ENCODE measurements at regions not wholly inside any gene's neighbourhood (a gene's known extent, or its start where the extent isn't known, plus 50 kb on each side); places are given as distances from the start of the nearest gene placed in this dataset.

DNA sequence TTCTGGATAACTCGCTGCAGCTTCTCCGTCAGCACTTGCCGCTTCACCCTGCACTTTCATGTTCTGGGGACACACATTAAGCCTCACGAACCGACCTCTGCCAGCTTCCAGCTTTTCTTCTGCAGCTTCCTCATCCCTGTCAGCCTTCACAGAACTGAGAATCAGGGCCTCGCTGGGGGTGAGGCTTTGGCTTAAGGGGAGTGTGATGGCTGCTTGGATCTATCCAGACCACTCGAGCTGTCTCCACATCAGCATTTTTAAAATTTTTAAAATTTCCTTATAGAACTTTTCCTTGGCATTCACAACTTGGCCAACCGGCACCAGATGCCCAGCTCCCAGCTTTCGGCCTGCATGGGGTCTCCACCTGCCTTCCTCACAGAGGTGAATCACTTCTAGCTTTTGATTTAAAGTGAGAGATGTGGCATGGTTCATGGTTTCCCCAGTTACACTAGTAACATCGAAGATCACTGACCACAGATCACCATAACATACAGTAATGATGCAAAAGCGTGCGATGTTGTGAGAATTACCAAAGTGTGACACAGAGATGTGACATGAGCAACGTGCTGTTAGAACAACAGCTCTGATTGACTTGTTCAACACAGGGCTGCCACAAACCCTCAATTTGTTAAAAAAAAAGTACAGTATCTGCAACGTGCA, 139.1 kb upstream of the C14orf180 start:
- Histone ChIP-seq H3K27me3 (ENCODE audit: control insufficient read depth, insufficient read depth, low read length) (no peaks in the 10 kb centered on the region), H2AFZ (ENCODE audit: low read length) (no peak overlapping the region), H4K20me1 (ENCODE audit: control insufficient read depth, extremely low read depth, insufficient read depth, low read length) (no peaks in the 10 kb centered on the region), H3K4me3 (replicated peaks in 1 of 4; ENCODE audit: control extremely low read depth in 1 of 4, insufficient read depth in 1 of 4, low read depth in 3 of 4, low read length in 4 of 4) (no peak overlapping the region), H3K9ac (ENCODE audit: insufficient read depth, low read length) (no peak overlapping the region), H3K79me2 (ENCODE audit: control insufficient read depth, insufficient read depth, low read length) (no peaks in the 10 kb centered on the region), H3K9me3 (ENCODE audit: control insufficient read depth, insufficient read depth, low read depth, low read length) (no peaks in the 10 kb centered on the region), H3K4me2 (ENCODE audit: extremely low read depth, insufficient read depth, low read length) (no peak overlapping the region), H3K4me1 (ENCODE audit: control insufficient read depth, extremely low read depth, insufficient read depth, low read length) (no peaks in the 10 kb centered on the region), H3K27ac (ENCODE audit: insufficient read depth, low read length) (no peak overlapping the region), H3K36me3 (ENCODE audit: control insufficient read depth, insufficient read depth, low read length) (no peaks in the 10 kb centered on the region)
- no peak for DNase-seq (ENCODE audit: low read depth in 2 of 2)
- TF ChIP-seq, protein P1, sequence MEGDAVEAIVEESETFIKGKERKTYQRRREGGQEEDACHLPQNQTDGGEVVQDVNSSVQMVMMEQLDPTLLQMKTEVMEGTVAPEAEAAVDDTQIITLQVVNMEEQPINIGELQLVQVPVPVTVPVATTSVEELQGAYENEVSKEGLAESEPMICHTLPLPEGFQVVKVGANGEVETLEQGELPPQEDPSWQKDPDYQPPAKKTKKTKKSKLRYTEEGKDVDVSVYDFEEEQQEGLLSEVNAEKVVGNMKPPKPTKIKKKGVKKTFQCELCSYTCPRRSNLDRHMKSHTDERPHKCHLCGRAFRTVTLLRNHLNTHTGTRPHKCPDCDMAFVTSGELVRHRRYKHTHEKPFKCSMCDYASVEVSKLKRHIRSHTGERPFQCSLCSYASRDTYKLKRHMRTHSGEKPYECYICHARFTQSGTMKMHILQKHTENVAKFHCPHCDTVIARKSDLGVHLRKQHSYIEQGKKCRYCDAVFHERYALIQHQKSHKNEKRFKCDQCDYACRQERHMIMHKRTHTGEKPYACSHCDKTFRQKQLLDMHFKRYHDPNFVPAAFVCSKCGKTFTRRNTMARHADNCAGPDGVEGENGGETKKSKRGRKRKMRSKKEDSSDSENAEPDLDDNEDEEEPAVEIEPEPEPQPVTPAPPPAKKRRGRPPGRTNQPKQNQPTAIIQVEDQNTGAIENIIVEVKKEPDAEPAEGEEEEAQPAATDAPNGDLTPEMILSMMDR (conservative IDR thresholded peaks at IDR 0.05 in 1 of 2, IDR thresholded peaks at IDR 0.05 in 1 of 2; ENCODE audit: low read depth in 1 of 2, low read length in 2 of 2), result no peak
- no peak for TF ChIP-seq EZH2 (IDR thresholded peaks at IDR 0.05; ENCODE audit: low read length, missing control alignments)

DNA sequence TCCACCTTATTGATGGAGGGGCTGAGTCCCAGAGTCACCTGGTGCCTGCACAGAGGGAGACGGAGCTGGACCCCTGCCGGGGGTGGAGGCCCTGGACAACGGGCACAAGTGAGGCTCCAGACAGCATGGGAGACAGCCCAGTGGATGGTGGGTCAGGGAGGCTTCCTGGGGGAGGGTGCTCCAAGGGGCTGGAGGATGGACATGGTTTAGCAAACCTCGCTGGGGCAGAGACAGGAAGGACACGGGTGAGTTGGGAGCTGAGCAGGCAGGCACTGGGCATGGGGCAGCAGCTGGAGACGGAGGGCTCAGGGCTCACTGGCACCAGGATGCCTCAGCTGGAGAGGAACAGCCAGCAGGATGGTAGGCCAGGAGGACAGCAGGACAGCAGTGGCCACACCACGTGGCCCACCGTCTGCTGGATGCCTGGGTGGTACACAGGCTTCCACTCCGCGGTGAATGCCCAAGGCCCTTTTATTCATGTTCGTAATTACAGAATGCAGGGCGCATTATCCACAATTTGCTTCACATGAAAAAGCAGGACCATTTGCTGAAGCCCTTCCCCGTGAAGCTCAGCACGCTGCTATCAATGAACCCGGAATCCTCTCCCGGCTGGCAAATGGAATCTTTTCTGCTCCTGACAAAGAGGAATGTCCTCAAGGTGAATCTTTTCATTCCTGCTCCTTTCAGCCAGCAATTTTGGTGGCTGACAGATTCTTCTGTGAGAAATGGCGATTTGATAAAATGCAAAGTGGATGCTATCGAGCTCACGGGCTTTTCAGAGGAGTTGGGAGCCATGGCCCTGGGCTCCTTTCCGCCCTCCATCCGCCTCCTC, 138.1 kb upstream of the C14orf180 start:
- Histone ChIP-seq H3K4me2 (ENCODE audit: extremely low read depth, insufficient read depth, low read length) (no peak overlapping the region), H3K79me2 (ENCODE audit: control insufficient read depth, insufficient read depth, low read length) (no peaks in the 10 kb centered on the region), H3K27ac (ENCODE audit: insufficient read depth, low read length) (no peak overlapping the region), H3K4me3 (replicated peaks in 1 of 4; ENCODE audit: control extremely low read depth in 1 of 4, insufficient read depth in 1 of 4, low read depth in 3 of 4, low read length in 4 of 4) (no peak overlapping the region), H4K20me1 (ENCODE audit: control insufficient read depth, extremely low read depth, insufficient read depth, low read length) (no peaks in the 10 kb centered on the region), H2AFZ (ENCODE audit: low read length) (no peak overlapping the region), H3K36me3 (ENCODE audit: control insufficient read depth, insufficient read depth, low read length) (no peaks in the 10 kb centered on the region), H3K9ac (ENCODE audit: insufficient read depth, low read length) (no peak overlapping the region), H3K9me3 (ENCODE audit: control insufficient read depth, insufficient read depth, low read depth, low read length) (no peaks in the 10 kb centered on the region), H3K27me3 (ENCODE audit: control insufficient read depth, insufficient read depth, low read length) (no peaks in the 10 kb centered on the region), H3K4me1 (ENCODE audit: control insufficient read depth, extremely low read depth, insufficient read depth, low read length) (no peaks in the 10 kb centered on the region)
- no peak for DNase-seq (ENCODE audit: low read depth in 2 of 2)
- no peak for TF ChIP-seq EZH2 (IDR thresholded peaks at IDR 0.05; ENCODE audit: low read length, missing control alignments)
- TF ChIP-seq, protein P1 (conservative IDR thresholded peaks at IDR 0.05 in 1 of 2, IDR thresholded peaks at IDR 0.05 in 1 of 2; ENCODE audit: low read depth in 1 of 2, low read length in 2 of 2), result no peak

DNA sequence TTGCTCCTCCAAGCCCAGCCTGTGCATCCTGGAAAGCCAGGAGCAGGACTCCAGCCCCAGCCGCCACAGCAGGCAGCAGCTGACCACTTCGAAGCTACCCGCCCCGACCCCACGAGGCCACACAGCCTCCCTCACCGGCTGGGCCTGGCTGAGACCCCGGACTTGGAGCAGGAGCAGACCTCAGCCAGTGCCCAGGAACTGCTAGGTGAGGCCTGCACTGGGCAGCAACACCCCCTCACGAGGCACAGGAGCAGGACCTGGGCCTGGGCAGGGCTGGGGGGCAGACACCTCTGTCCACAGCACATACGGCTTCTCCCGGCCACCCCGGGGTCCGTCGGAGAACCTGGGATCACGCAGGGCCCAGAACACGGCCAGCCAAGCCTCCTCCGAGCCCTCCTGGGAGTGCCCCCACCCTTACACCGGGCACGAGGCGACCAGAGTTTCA, 137.4 kb upstream of the C14orf180 start:
- no peak overlapping the region for H3K27ac ChIP-seq (ENCODE audit: insufficient read depth, low read length)
- H3K9ac ChIP-seq (ENCODE audit: insufficient read depth, low read length), result no peak overlapping the region
- H3K4me3 ChIP-seq (replicated peaks in 1 of 4; ENCODE audit: control extremely low read depth in 1 of 4, insufficient read depth in 1 of 4, low read depth in 3 of 4, low read length in 4 of 4), result no peak overlapping the region
- no peak for TF ChIP-seq EZH2 (IDR thresholded peaks at IDR 0.05; ENCODE audit: low read length, missing control alignments)
- TF ChIP-seq, protein P1 (conservative IDR thresholded peaks at IDR 0.05 in 1 of 2, IDR thresholded peaks at IDR 0.05 in 1 of 2; ENCODE audit: low read depth in 1 of 2, low read length in 2 of 2), result no peak
- no peaks in the 10 kb centered on the region for H3K27me3 ChIP-seq (ENCODE audit: control insufficient read depth, insufficient read depth, low read length)
- H3K9me3 ChIP-seq (ENCODE audit: control insufficient read depth, insufficient read depth, low read depth, low read length), result no peaks in the 10 kb centered on the region
- H3K4me2 ChIP-seq (ENCODE audit: extremely low read depth, insufficient read depth, low read length), result no peak overlapping the region
- H3K4me1 ChIP-seq (ENCODE audit: control insufficient read depth, extremely low read depth, insufficient read depth, low read length), result no peaks in the 10 kb centered on the region
- H4K20me1 ChIP-seq (ENCODE audit: control insufficient read depth, extremely low read depth, insufficient read depth, low read length), result no peaks in the 10 kb centered on the region
- no peaks in the 10 kb centered on the region for H3K36me3 ChIP-seq (ENCODE audit: control insufficient read depth, insufficient read depth, low read length)
- no peak overlapping the region for H2AFZ ChIP-seq (ENCODE audit: low read length)
- no peak for DNase-seq (ENCODE audit: low read depth in 2 of 2)
- no peaks in the 10 kb centered on the region for H3K79me2 ChIP-seq (ENCODE audit: control insufficient read depth, insufficient read depth, low read length)
